Neural cell (in vitro differentiated cells): ENCODE measurements at regions not wholly inside any gene's neighbourhood (a gene's known extent, or its start where the extent isn't known, plus 50 kb on each side); places are given as distances from the start of the nearest gene placed in this dataset.

Experiments used
- H2AFZ ChIP-seq: fragments of 200-600, 300-800 bp; sonication (generic), shearing (Covaris generic); 2 replicates; pipeline ENCODE4 v1.6.0; 2014; ENCODE audit warnings: low read depth, mild to moderate bottlenecking, antibody characterized with exemption, low read length, moderate library complexity
- H3F3A ChIP-seq: fragments of 200-600 bp; shearing (Covaris generic); 2 replicates; pipeline ENCODE4 v1.6.1; 2016; ENCODE audit warnings: mild to moderate bottlenecking, moderate library complexity, mixed read lengths, antibody characterized with exemption, low read length; ENCODE audit not compliant: insufficient read depth, poor library complexity, severe bottlenecking
- H3K27ac ChIP-seq: fragments of 200-600, 300-800 bp; sonication (generic), shearing (Covaris generic); 2 replicates; pipeline ENCODE4 v1.5.1; 2014; ENCODE audit warnings: mild to moderate bottlenecking, low read length, moderate library complexity
- H3K27me3 ChIP-seq: fragments of 300-800, 200-600 bp; sonication (generic), shearing (Covaris generic); 2 replicates; pipeline ENCODE4 v1.6.0; 2014; ENCODE audit warnings: mild to moderate bottlenecking, low read depth, low read length, moderate library complexity; ENCODE audit not compliant: insufficient read depth
- H3K36me3 ChIP-seq: fragments of 300-800, 200-600 bp; sonication (generic), shearing (Covaris generic); 2 replicates; pipeline ENCODE4 v1.5.1; 2014; ENCODE audit warnings: mild to moderate bottlenecking, antibody characterized with exemption, low read length, moderate library complexity; ENCODE audit not compliant: insufficient read depth
- H3K4me2 ChIP-seq: fragments of 300-800, 200-600 bp; sonication (generic), shearing (Covaris generic); 2 replicates; pipeline ENCODE4 v1.6.0; 2014; ENCODE audit warnings: mild to moderate bottlenecking, low read length
- H3K4me3 ChIP-seq: fragments of 300-800, 200-600 bp; sonication (generic), shearing (Covaris generic); 2 replicates; pipeline ENCODE4 v1.5.1; 2014; ENCODE audit warnings: mild to moderate bottlenecking, low read length, moderate library complexity
- H3K79me2 ChIP-seq: fragments of 200-600 bp; shearing (Covaris generic); replicated peaks from 2 replicates; pipeline ENCODE4 v1.6.0; 2014; ENCODE audit warnings: mild to moderate bottlenecking, low read length, moderate library complexity; ENCODE audit not compliant: insufficient read depth
- H3K9ac ChIP-seq: fragments of 300-800, 200-600 bp; sonication (generic), shearing (Covaris generic); 2 replicates; pipeline ENCODE4 v1.6.1; 2016; ENCODE audit warnings: mild to moderate bottlenecking, low read length, mixed read lengths
- H3K9me2 ChIP-seq: fragments of 200-600 bp; shearing (Covaris generic); 2 replicates; pipeline ENCODE4 v1.6.1; 2016; ENCODE audit warnings: mild to moderate bottlenecking, low read length, mixed read lengths; ENCODE audit not compliant: insufficient read depth
- H3K9me3 ChIP-seq: fragments of 200-600, 300-800 bp; sonication (generic), shearing (Covaris generic); 2 replicates; pipeline ENCODE4 v1.6.1; 2016; ENCODE audit warnings: mild to moderate bottlenecking, mixed run types, low read length, moderate library complexity, mixed read lengths
- H4K20me1 ChIP-seq: fragments of 200-600 bp; shearing (Covaris generic); 2 replicates; pipeline ENCODE4 v1.6.1; 2016; ENCODE audit warnings: mild to moderate bottlenecking, mixed run types; ENCODE audit not compliant: insufficient read depth
- CTCF ChIP-seq: fragments of 450-650 bp; IDR thresholded peaks from 2 replicates; pipeline ENCODE4 v1.5.1; 2014; ENCODE audit warnings: antibody characterized with exemption, mild to moderate bottlenecking, moderate library complexity; ENCODE audit not compliant: poor library complexity, severe bottlenecking
- EP300 ChIP-seq: fragments of 450-650 bp; conservative IDR thresholded peaks from 2 replicates; pipeline ENCODE4 v1.6.1; 2014; ENCODE audit warnings: antibody characterized with exemption, mild to moderate bottlenecking, moderate library complexity; ENCODE audit not compliant: poor library complexity, severe bottlenecking
- EZH2 ChIP-seq: fragments of 200-600, 300-800 bp; shearing (Covaris generic), sonication (generic); IDR thresholded peaks from 2 replicates; pipeline ENCODE4 v1.6.1; 2014; ENCODE audit warnings: antibody characterized with exemption, low read length, borderline replicate concordance, mild to moderate bottlenecking; ENCODE audit not compliant: insufficient read depth, poor library complexity, severe bottlenecking
- MXI1 ChIP-seq: fragments of 450-650 bp; conservative IDR thresholded peaks from 2 replicates; pipeline ENCODE4 v1.6.1; 2014; ENCODE audit warnings: antibody characterized with exemption, mild to moderate bottlenecking; ENCODE audit not compliant: poor library complexity, severe bottlenecking
- POLR2AphosphoS5 ChIP-seq: IDR thresholded peaks from 2 replicates; pipeline ENCODE4 v1.6.1; 2012
- RAD21 ChIP-seq: fragments of 450-650 bp; conservative IDR thresholded peaks from 2 replicates; pipeline ENCODE4 v1.6.1; 2014; ENCODE audit warnings: antibody characterized with exemption, mild to moderate bottlenecking, moderate library complexity
- SMC3 ChIP-seq: fragments of 450-650 bp; conservative IDR thresholded peaks from 2 replicates; pipeline ENCODE4 v1.6.1; 2014; ENCODE audit warnings: antibody characterized with exemption, mild to moderate bottlenecking, moderate library complexity; ENCODE audit not compliant: poor library complexity
- TAF1 ChIP-seq: IDR thresholded peaks from 2 replicates; pipeline ENCODE4 v1.6.1; 2012; ENCODE audit warnings: low read depth
- TF ChIP-seq, protein P1 (sequence below): IDR thresholded peaks from 2 replicates; pipeline ENCODE4 v1.6.1; 2012; ENCODE audit warnings: borderline replicate concordance

DNA sequence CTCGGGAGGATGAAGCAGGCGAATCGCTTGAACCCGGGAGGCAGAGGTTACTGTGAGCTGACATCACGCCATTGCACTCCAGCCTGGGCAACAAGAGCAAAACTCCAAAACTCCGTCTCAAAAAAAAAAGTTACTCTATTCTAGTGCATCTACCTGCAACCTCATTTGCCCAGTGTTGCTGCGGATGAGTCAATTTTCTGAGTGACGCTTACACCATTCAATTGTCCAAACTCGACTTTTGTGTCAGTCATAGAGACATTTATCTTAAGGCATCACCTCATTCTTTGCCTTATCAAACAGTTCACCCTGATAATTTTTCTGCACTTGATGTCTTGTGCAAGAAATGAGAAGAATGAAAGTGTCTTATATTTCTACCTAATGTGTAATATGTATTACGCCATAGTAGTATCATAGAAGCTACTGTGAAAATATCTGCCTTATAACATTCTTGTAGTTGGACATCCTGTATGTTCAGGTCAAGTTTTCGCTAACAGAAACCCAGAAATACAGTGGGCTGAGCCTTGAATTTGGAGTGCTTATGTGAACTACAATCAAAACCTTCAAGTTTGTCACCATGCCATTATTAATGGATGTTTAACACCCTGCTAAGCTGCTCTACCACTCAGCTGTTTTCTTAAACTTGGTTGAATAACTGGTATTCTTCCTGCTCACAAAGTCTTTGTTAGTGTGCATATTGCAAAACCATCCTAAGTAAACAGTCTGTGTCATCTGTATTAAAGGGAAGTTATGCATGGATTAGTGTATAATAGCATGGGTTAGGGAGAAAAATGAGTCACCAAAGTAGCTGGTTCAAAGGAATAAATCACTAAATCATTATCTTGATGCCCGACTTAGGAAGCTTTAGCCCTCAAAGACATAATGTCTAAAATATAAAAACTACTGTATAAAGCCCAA lies 531.0 kb upstream of the NR2F2 start:
- H3K9ac ChIP-seq: no peak overlapping the region
- H3K27ac ChIP-seq: no peak overlapping the region
- H3K4me3 ChIP-seq: no peak overlapping the region
- H3K79me2 ChIP-seq: no peaks in the 10 kb centered on the region
- H2AFZ ChIP-seq: no peak overlapping the region
- H3K9me3 ChIP-seq: no peaks in the 10 kb centered on the region
- no peaks in the 10 kb centered on the region for H3K36me3 ChIP-seq
- no peaks in the 10 kb centered on the region for H4K20me1 ChIP-seq
- H3F3A ChIP-seq: no peaks in the 10 kb centered on the region
- H3K9me2 ChIP-seq: no peaks in the 10 kb centered on the region
- TF ChIP-seq RAD21 (no peak), EP300 (no peak), TAF1 (no peak), SMC3 (no peak), MXI1 (no peak), EZH2 (no peak)
- TF ChIP-seq, protein P1, sequence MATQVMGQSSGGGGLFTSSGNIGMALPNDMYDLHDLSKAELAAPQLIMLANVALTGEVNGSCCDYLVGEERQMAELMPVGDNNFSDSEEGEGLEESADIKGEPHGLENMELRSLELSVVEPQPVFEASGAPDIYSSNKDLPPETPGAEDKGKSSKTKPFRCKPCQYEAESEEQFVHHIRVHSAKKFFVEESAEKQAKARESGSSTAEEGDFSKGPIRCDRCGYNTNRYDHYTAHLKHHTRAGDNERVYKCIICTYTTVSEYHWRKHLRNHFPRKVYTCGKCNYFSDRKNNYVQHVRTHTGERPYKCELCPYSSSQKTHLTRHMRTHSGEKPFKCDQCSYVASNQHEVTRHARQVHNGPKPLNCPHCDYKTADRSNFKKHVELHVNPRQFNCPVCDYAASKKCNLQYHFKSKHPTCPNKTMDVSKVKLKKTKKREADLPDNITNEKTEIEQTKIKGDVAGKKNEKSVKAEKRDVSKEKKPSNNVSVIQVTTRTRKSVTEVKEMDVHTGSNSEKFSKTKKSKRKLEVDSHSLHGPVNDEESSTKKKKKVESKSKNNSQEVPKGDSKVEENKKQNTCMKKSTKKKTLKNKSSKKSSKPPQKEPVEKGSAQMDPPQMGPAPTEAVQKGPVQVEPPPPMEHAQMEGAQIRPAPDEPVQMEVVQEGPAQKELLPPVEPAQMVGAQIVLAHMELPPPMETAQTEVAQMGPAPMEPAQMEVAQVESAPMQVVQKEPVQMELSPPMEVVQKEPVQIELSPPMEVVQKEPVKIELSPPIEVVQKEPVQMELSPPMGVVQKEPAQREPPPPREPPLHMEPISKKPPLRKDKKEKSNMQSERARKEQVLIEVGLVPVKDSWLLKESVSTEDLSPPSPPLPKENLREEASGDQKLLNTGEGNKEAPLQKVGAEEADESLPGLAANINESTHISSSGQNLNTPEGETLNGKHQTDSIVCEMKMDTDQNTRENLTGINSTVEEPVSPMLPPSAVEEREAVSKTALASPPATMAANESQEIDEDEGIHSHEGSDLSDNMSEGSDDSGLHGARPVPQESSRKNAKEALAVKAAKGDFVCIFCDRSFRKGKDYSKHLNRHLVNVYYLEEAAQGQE: no peak
- no peaks in the 10 kb centered on the region for H3K27me3 ChIP-seq
- no peak overlapping the region for H3K4me2 ChIP-seq

DNA sequence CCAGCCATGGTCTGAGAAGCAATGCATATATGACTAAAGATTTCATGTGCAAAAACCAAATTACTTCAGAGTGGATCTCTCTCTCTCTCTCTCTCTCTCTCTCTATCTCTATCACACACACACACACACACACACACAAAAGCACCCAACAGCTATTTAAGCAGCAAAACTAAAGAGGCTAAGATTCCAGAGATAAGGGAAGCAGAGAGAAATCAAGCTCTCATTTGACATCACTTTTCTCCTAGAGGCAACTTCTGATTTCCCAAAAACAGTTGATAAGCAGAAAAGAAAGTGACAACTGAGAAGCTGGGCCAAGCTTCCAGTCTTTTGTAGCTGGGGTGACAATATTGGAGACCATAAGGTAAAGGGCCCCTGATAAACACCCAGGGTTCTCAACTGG lies 526.0 kb upstream of the NR2F2 start:
- H3K4me3 ChIP-seq: no peak overlapping the region
- peaks cover 5% of the 10 kb centered on the region for H3K9me3 ChIP-seq
- TF ChIP-seq EP300: no peak
- no peak for TF ChIP-seq POLR2AphosphoS5
- TF ChIP-seq MXI1: no peak
- TF ChIP-seq, protein P1: no peak
- TF ChIP-seq EZH2: no peak
- no peak for TF ChIP-seq SMC3
- no peak for TF ChIP-seq CTCF
- no peak for TF ChIP-seq RAD21
- no peak for TF ChIP-seq TAF1
- H3K36me3 ChIP-seq: no peaks in the 10 kb centered on the region
- H3K27ac ChIP-seq: no peak overlapping the region
- H3K9ac ChIP-seq: no peak overlapping the region
- H4K20me1 ChIP-seq: no peaks in the 10 kb centered on the region
- no peaks in the 10 kb centered on the region for H3K27me3 ChIP-seq
- H3K79me2 ChIP-seq: no peaks in the 10 kb centered on the region
- H3F3A ChIP-seq: no peaks in the 10 kb centered on the region
- H3K9me2 ChIP-seq: no peaks in the 10 kb centered on the region
- no peak overlapping the region for H2AFZ ChIP-seq
- H3K4me2 ChIP-seq: no peak overlapping the region
